ENCODE measurements at regions not wholly inside any gene's neighbourhood (a gene's known extent, or its start where the extent isn't known, plus 50 kb on each side); places are given as distances from the start of the nearest gene placed in this dataset.
"Not testable (repeated sequence)": the region's sequence is repeated elsewhere in the genome, so short reads cannot be mapped to it uniquely, and the experiment has no call there.

- not testable (repeated sequence) for TF ChIP-seq CTCF (IDR thresholded peaks at IDR 0.05; ENCODE audit: insufficient read depth, low read length, poor library complexity, severe bottlenecking); EZH2phosphoT487 (conservative IDR thresholded peaks at IDR 0.05; ENCODE audit: low read length)
Observed at GRCh38 chr16:5207862-5208498, 110.4 kb upstream of the EEF2KMT start.

Data from SU-DHL-6 (cell line).